Sigmoid colon (tissue), 4 donors: ENCODE measurements at regions not wholly inside any gene's neighbourhood (a gene's known extent, or its start where the extent isn't known, plus 50 kb on each side); places are given as distances from the start of the nearest gene placed in this dataset.

Experiments used
- CTCF ChIP-seq, 4 experiments: fragments of 450-650 bp in 3 of 4; fragments of 200-600 bp in 1 of 4; IDR thresholded peaks; one replicate each; pipeline ENCODE4 v1.5.1; 2016 to 2019; ENCODE audit warnings: antibody characterized with exemption in 4 of 4, mild to moderate bottlenecking in 3 of 4, moderate library complexity in 2 of 4
- POLR2A ChIP-seq, 2 donors: fragments of 450-650 bp; IDR thresholded peaks; one replicate each; pipeline ENCODE4 v1.6.1; 2016; ENCODE audit warnings: antibody characterized with exemption in 2 of 2, mild to moderate bottlenecking in 2 of 2, moderate library complexity in 2 of 2
- POLR2AphosphoS5 ChIP-seq, 4 donors: sonication (generic); formaldehyde crosslinking; IDR thresholded peaks; one replicate each; pipeline ENCODE4 v1.6.1; 2017; ENCODE audit warnings: antibody characterized with exemption in 4 of 4

- no peak for TF ChIP-seq CTCF (IDR thresholded peaks at IDR 0.05)
- no peak for TF ChIP-seq POLR2AphosphoS5 (IDR thresholded peaks at IDR 0.05)
- TF ChIP-seq POLR2A (IDR thresholded peaks at IDR 0.05) = no peak
Measured at GRCh38 chr4:95949808-95950207, 109.9 kb downstream of the PDHA2 start.
